Left hindlimb (tissue), 1 donor: ENCODE measurements at regions not wholly inside any gene's neighbourhood (a gene's known extent, or its start where the extent isn't known, plus 50 kb on each side); places are given as distances from the start of the nearest gene placed in this dataset.
"Not testable (repeated sequence)": the region's sequence is repeated elsewhere in the genome, so short reads cannot be mapped to it uniquely, and the experiment has no call there.

Experiments used
- DNase-seq: peaks from one replicate; pipeline ENCODE4 v3.0.0-alpha.2; 2018

DNA sequence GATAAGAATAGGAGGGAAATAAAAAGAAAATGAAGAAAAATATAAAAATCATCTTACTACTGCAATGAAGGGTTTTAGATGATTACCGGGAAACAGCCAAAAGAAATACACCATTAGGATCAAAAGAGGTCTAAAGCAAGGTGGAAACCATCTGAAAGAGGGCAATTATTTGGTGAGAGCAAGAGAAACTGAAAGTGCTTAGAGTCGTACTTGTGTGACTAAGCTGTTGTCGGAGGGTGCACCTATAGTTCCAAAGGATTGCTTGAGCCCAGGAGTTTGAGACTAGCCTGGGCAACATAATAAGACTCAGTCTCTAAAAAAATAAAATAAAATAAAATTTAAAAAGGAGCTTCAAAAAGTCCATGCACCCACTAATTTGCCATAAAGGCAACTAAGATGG is 169.5 kb downstream of the DKK1 start:
- DNase-seq = no peak

DNA sequence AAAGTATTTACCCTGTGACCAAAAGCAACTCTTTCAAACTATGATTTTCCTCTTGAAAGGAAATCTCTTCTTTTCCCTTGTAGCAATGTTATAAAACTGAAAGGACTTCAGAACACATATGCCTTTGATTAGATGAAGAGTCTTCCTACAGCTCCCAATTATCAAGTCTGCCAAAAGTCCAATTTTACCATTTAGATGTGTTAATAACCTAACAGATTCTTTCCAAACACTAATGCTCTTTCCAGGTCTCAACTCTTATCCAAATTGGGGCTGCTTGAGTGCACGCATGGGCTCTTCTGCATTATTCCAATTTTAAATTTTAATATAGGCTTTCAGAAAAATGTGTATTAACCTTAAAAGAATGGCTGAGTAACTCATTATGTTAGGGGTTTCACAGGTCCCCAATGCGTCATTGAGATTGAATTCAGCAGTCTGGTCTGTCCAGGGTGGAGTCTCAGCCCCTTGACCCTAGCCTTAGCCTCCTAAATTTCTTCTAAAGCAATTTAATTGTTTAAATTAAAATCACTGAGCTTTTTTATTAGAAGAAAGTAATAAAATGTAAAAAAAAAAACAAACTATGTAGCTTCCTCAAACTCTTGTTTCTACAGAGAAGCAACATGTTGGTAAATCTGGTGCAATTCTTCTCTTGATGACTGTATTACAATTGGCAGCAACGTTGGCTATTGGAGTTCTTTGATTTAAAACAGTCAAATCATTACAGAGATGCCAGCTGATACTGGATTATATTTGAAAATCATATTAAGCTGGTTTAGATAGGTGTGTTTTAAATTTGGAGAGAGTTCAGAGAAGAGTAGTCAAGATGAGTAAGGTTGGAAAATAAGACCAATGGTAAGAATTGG is 170.4 kb downstream of the DKK1 start:
- DNase-seq = no peak

DNA sequence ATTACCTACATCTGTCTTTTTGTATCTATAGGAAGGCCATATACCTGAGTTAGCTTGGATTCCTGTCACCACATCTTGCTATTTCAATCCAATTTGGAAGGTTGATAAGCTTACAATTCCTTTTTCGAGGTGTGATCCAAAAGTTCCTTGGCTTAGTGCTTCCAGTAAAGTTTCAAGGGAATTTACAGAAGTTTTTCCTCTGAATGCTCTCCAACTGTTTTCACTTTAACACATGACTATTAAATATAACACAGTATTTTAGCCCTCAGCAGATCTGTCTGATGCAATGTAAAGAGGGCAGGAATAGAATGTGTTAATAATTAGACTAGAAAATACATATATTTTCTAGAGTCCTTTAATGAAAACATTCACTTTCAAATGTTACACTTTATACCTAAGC is 171.4 kb downstream of the DKK1 start:
- no peak for DNase-seq

DNA sequence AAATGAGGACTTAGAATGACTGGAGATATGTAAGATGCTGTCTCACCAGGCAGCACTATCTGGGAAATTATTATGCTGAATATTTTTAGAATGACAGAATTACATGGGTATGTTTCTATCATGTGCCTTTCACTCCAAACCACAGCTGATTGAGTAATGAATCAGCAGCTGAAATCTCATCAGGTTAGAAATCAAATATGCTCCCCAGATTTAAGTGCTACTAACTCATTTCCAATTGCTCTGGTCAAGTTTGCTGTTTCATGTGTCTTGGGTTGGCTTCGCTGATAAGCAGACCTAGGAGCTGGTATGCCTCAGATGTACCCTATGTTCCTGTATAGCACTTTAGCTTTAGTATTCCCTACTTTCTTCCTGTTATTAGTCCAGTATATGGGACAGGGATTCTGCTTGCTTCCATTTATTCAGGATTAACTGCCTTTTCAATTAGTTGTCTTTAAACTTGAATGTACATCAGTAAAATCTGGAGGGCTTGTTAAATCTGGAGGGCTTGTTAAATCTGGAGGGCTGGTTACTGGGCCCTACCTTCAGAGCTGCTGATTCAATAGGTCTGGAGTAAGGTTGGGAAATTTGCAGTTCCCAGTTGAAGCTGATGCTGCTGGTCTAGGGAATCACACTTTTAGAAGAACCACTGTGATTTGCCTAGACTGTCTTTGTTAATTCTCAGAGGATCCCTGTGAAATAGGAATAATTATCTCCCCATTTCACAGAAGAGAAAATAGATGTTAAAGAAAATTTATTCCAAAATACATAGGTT is 172.9 kb downstream of the DKK1 start:
- DNase-seq = no peak

DNA sequence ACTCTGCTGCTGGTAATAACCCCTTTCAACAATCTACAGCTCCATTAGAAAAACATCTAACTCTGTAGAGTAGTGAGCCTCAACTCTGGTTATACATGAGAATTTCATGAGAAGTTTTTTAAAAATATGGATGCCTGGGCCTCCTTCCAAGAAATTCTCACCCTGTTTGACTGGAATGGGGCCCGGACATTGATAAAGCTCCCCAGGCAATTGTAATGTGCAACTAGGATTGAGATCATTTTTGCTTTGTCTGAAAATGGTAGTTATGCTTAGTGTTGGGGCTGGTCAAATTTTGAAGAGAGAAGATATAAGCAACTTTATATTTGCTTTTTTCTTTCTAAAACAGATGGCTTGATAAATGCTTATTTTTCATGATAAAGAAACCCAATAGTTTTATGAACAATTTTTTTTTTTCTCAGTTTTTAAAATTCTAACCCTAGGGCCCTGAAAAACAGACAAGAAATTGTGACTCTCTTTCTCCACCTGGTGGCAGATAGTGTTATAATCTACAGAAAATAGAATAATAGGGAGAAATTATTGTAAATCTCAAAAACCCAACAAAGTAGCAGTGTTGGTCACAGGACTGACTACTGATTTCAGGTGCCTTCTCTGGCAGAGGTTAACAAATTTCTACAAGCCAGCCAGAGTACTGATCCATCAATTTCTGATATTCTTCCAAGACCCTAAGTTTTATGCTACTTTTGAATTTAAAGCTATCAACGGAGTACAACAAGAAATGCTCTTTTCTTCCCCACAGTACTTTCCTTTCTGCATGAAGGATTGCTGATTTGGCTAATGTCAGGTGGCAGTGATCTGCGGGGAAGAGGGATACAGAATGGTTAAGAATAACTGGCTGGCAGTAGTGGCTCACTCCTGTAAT is 174.8 kb downstream of the DKK1 start:
- no peak for DNase-seq

DNA sequence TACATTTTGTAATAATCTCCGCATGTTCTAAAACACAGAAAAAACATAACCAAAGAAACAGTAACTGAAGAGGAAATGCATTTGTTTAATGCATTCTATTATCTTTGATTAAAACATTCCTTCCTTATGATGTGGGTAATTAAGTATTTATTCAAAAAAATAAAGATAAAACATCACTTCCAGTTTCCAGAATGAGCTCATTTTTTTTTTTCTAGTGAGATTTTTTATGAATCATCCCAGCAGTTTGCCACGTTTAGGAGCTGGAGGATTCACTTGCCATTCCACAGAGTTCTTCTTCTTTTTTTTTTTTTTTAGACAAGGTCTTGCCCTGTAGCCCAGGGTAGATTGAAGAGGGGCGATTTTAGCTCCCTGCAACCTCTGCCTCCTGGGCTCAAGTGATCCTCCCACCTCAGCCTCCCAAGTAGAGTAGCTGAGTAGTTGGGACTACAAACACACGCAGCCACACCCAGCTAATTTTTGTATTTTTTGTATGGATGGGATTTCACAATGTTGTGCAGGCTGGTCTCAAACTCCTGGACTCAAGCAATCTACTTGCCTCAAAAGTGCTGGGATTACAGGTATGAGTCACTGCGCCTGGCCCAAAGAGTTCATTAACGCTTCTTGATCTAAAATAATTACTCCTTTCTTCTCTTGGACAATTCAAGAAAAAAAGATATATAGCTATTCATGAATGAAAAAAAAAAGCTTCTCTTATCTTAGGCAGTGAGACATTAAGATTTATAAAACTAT is 177.3 kb downstream of the DKK1 start:
- no peak for DNase-seq

DNA sequence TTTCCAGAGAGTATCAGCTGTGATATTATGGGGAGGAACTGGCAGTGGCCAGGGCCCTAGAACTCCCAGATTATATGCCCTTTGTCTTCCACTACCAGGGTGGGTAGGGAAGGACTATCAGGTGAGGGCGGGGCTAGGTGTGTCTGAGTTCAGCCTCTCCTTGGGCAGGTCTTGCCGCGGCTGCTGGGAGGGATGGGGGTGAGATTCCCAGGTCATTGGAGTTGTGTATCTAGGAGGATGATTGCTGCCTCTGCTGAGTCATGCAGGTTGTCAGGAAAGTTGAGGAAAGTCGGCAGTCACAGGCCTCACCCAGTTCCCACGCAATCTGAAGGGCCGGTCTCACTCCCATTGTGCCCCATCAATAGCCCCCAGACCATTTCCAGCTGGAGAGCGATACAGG is 185.2 kb downstream of the DKK1 start:
- DNase-seq = no peak

DNA sequence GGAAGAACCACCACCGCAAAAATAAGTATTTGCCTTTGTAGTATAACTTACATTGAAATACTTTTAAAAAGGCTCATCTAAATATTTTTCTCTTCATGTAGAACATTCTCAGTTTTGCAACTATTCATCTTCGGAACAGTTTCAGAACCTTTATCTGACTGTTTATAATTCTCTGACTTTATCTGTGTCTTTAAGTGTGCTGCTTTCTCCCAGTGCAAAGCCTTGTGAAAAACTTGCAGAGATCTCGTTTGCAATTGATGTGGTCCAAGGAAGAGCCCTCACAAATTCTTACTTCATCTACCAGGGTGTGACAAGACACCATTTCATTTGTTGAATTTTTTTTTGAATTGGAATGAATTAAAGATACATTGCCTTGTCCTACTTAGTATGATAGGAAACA is 186.4 kb downstream of the DKK1 start:
- no peak for DNase-seq

DNA sequence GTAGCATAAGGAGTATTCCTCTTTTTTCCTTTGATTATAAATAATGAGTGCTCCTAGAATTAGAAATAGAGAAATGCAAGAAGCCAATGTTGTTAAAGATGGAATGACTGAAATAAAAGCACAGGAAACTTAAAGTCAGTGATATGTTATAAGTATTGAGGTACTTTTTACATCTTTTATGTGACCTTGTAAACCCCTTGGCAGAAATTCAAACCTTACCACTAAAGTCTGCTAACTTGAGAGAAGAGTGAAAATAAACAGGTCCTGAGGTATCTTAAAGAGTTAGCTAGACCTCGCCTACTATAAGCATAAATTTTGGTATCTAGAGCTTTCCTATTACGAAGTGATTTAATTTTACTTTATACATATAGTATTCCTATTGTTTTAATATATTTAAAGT is 188.2 kb downstream of the DKK1 start:
- DNase-seq = no peak

DNA sequence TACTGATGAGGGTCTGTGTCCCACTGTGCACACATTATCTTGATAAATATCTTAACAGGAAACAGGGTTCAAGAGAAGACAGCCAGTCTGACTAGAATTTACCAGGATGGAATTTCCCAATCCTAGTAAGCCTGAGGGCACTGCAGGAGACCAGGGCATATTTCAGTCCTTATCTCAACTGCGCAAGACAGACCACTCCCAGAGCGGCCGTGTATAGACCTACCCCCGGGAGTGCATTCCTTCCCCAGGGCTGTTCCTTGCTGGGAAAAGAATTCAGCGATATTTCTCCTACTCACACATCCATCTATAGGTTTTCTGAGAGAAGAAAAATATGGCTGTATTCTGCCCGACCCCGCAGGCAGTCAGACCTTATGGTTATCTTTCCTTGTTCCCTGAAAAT is 191.3 kb downstream of the DKK1 start:
- not testable (repeated sequence) for DNase-seq

DNA sequence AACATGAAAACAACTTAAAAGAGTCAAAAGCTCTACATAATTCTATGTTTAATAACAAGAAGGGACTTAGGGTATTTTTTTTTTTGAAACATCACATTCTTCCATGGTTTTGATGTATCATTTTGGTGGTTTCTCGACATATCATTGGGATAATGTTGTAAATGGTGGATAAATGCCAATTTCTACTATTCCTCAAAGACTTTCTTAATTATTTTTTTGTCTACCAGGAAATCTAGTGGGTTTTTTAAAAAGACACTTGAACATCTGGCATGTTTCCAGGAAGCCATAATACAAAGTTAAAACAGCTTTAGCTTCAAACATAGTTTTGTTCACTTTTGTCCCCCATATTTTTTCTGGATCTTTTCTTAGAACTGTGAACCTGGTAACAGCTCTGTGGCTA is 200.4 kb downstream of the DKK1 start:
- no peak for DNase-seq

DNA sequence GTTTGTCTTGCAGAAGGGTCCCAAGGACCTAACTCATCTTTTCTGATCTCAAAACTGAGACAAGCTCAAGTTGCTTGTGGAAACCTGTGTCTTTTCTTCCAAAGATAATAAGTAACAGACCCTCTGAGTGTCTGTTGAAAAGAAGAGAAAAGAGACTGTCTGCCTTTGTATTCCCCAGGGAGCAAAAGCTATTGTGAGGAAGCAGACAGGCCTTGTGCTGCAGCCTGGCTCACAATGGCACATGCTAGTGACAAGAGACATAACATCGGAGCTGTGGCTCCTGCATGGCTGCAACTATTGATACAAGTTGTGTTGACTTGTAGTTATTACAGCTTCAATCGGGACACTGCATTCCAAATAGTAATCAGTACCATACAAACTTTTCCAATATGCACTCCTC is 202.9 kb downstream of the DKK1 start:
- no peak for DNase-seq

DNA sequence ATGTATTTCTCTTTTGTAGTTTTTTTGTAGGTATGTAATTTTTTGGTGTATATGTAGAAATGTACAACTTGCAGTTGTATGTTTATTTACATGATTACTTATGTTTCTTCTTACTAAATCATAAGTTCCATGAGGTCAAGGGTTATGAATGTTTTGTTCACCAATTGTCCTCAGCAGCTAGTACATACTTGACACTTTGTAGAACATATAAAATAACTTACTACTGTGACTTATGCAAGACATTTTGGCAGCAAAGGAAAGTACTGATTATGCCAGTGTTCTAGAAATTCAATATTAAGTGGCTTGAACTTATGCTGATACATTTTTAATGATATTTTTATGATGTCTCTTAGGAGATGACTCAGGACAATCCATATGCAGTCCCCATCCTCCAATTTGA is 209.6 kb downstream of the DKK1 start:
- DNase-seq = no peak

DNA sequence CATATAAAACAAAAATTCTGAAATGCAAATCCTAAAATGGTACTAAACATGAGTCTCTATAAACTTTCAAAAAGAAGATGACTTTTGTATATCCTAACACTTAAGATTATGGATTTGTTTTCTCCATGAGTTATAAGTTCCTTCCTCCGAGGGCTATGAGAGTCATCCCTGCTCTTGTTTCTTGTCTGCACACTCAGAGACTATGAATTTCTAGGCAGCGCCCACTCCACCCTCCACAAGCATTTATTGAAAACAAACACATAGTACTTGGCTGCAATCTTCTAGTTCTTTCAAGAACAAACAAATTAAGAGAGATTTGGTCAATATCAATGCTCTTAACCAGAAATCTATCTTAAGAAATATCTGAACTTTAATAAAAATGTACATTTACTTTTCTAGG is 211.7 kb downstream of the DKK1 start:
- DNase-seq = no peak

DNA sequence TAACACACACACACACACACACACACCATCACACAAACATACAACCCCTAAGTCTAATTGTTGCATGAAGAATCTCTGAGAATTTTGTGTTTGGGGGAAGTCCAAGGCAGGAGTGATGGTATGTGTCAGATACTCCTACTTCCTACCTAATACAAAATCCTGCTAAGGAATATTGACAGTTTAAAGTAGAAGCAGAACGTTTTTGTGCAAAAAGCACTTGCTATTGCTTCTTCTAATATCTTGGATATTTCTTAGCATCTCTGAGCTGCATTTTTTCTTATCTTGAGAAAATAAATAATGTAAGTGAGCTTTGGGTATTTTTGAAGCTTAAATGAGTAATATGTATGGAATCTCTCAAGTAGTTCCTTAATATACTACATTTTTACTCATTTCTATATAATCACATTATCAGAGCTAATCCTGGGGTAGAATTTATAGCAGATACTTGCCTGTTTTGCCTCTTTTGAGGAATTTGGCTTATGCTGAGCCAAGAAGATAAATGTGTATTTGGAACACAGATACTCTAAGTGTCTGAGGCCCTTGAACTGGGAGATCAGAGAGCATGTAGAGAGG is 212.3 kb downstream of the DKK1 start:
- DNase-seq = no peak

DNA sequence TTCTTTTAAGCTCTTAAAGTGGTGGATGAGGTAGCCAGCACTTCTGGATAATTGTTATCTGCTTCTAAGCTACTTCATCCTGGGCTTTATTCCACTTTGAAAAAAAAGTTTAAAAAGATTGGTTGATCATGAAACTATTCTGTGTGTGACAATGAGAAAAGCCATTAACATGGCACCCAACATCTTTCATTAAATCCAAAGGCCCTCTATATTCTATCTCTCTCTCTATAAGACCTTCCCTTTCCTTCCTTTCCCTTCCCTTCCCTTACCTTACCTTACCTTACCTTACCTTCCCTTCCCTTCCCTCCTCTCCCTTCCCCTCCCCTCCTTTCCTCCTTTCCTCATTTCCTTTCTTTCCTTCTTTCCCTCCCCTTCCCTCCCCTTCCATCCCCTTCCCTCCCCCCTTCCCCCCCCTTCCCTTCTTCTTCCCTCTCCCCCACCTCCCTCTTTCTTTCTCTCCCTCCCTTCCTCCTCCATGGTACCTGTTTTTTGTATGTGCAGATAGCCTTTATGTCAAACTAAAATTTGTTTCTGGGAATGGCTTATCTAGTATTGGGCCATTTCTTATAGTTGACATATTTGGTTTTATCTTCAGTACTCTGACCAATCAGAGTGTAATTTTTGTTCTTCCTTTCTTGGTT is 218.7 kb downstream of the DKK1 start:
- DNase-seq = no peak

DNA sequence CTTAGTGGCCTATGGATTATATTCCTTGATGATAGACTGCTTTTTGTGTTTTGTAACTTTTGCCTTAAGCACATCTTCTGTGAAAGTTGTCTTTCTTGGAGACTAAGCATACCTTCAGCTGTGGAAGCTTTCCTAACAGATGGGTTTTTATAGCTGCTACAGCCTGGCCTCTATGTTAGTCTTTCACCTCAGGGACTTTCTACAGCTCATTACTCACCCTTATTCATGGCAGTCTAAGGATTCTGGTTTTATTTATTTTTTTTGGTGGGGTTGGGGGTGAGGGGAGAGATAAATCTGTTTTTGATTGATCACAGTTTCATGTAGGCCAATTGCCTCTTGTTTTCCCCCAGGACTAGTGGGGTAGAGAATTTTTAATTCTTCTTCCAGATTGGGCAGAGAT is 219.9 kb downstream of the DKK1 start:
- no peak for DNase-seq

DNA sequence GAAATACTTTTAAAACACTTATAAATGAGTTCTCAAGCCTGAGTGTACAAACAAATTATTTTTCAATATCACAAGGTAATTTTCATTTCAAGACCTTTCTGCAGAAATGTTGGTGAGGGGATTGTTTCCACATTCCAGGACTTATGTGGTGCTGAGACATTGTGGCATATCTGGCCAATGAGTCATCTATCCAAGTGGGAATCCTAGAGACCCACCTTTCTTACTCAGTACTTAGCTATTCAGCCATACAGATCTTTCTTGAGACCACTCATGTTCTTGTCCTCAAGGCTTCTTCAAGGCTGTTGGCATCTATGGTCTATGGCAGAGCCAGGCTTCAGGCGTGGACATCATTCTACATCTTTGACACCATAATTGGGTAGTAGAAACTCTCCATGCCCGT is 225.4 kb downstream of the DKK1 start:
- DNase-seq = no peak

DNA sequence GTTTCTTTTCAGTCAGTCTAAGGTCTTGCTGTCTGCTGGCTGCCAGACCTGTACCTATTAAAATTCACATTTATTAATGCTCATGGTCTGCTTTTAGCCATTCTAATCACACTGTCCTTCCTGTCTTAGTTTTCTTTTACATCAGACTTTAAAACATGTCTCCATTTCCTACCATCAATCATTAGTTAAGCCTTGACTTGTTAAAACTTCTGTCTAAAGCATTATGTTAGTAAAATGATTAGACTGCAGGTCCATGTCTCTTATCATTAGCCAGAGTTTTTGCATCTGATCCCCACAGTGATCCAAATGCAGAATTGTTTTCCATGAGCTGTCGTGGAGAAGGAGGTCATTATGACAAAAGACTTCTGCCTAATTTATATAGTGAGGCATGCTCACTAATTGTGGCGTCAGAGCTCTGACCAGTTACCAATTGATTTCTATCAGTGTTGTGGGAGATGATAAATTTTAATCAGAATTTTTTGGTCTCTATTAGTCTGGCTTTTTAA is 226.5 kb downstream of the DKK1 start:
- no peak for DNase-seq

DNA sequence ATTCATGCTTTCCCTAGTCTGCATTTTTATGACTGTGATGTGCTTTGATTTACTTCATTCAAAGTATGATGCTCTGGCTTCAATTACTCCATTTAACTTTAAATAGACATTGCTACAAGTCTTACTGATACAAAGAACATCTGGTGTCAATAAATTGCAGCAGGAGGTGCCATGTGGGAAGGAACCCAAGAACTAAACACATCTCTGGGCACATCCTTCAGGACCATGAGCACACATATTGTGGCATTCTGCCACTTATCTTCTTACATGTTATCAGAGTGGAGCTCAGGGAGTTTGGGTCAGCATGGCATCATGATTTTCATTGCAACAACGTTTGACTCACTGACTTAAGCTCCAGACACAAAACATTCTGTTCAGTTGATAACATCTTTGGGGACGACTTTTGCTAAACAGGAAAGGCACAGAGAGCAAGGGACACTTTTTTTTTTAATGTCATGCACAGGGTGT is 227.0 kb downstream of the DKK1 start:
- no peak for DNase-seq

DNA sequence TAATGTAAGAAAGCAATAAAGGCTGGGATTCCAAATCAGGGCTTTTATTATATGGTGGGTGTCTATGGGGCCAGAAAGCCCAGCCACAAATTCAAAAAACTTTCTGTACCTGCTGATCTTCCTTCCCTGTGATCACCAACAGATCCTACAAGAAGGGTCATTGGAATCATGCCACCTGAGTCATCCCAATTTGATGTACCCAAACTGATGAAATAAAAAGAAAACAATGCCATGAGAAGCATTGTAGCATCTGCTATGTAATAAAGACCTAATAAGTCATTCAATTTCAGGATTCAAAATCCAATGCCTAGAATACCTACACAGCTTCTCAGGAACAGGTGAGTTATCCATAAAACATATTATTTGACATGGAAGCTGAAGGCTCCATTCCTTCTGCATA is 228.8 kb downstream of the DKK1 start:
- DNase-seq = no peak
